ENCODE measurements at regions not wholly inside any gene's neighbourhood (a gene's known extent, or its start where the extent isn't known, plus 50 kb on each side); places are given as distances from the start of the nearest gene placed in this dataset.

DNA sequence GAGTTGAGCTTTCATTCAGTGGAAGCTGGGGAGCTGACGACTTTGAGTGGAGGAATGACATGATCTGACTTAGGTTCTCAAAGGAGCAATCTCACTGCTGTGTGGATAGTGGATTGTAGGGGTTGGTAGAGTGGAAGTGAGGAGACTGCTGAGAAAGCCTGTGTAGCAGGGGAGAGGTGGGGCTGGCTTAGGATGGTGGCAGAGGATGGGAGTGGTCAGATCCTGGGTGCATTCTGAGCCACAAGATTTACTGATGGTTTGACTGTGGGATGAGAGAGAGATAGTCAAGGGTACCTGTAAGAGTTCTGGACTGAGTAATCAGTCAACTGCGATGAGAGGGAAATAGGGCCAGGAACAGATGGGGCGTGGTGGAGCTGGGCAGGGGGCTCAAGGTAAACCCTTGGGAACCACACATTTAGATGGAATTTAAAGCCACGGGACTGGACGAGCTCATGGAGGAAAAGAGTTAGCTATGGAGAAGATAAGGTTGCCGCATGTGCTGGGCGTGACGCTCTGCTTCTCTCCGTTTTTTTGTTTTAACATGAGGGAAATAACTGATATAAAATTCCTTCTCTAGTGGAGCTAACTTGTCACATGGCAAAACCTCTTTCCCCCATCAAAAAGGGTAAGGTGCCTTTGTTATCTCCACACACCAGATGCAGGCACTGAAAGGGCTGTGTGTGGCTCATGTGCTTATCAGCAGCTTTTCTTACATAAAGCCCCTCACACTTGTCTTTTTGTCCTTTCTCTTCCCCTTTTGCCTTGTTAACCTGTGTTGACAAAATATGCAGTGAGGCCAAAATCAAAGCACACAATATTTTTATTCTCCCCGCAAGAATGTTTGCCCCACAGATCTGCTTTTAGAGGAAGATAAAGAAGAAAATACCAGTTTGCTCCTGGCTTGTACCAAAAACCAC, 379.8 kb downstream of the TSN start (continued):
- TF ChIP-seq, protein P1, sequence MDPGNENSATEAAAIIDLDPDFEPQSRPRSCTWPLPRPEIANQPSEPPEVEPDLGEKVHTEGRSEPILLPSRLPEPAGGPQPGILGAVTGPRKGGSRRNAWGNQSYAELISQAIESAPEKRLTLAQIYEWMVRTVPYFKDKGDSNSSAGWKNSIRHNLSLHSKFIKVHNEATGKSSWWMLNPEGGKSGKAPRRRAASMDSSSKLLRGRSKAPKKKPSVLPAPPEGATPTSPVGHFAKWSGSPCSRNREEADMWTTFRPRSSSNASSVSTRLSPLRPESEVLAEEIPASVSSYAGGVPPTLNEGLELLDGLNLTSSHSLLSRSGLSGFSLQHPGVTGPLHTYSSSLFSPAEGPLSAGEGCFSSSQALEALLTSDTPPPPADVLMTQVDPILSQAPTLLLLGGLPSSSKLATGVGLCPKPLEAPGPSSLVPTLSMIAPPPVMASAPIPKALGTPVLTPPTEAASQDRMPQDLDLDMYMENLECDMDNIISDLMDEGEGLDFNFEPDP (CRISPR knock-in tag; IDR thresholded peaks at IDR 0.05), result no peak
- TF ChIP-seq NCOA4 (IDR thresholded peaks at IDR 0.05; ENCODE audit: partially characterized antibody) (no peak), JUN (IDR thresholded peaks at IDR 0.05; ENCODE audit: borderline replicate concordance, low read depth, low read length) (no peak), JUN (CRISPR knock-in tag; IDR thresholded peaks at IDR 0.05; ENCODE audit: borderline replicate concordance) (no peak), POLR2H (tag; IDR thresholded peaks at IDR 0.05; ENCODE audit: low read depth) (no peak), U2AF1 (optimal IDR thresholded peaks at IDR 0.05; ENCODE audit: low read depth, low read length) (no peak), TSC22D4 (tag; IDR thresholded peaks at IDR 0.05) (no peak)
- TF ChIP-seq, protein P2, sequence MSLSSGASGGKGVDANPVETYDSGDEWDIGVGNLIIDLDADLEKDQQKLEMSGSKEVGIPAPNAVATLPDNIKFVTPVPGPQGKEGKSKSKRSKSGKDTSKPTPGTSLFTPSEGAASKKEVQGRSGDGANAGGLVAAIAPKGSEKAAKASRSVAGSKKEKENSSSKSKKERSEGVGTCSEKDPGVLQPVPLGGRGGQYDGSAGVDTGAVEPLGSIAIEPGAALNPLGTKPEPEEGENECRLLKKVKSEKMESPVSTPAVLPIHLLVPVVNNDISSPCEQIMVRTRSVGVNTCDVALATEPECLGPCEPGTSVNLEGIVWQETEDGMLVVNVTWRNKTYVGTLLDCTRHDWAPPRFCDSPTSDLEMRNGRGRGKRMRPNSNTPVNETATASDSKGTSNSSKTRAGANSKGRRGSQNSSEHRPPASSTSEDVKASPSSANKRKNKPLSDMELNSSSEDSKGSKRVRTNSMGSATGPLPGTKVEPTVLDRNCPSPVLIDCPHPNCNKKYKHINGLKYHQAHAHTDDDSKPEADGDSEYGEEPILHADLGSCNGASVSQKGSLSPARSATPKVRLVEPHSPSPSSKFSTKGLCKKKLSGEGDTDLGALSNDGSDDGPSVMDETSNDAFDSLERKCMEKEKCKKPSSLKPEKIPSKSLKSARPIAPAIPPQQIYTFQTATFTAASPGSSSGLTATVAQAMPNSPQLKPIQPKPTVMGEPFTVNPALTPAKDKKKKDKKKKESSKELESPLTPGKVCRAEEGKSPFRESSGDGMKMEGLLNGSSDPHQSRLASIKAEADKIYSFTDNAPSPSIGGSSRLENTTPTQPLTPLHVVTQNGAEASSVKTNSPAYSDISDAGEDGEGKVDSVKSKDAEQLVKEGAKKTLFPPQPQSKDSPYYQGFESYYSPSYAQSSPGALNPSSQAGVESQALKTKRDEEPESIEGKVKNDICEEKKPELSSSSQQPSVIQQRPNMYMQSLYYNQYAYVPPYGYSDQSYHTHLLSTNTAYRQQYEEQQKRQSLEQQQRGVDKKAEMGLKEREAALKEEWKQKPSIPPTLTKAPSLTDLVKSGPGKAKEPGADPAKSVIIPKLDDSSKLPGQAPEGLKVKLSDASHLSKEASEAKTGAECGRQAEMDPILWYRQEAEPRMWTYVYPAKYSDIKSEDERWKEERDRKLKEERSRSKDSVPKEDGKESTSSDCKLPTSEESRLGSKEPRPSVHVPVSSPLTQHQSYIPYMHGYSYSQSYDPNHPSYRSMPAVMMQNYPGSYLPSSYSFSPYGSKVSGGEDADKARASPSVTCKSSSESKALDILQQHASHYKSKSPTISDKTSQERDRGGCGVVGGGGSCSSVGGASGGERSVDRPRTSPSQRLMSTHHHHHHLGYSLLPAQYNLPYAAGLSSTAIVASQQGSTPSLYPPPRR (CRISPR knock-in tag; IDR thresholded peaks at IDR 0.05; ENCODE audit: borderline replicate concordance), result no peak
- TF ChIP-seq, protein P3, sequence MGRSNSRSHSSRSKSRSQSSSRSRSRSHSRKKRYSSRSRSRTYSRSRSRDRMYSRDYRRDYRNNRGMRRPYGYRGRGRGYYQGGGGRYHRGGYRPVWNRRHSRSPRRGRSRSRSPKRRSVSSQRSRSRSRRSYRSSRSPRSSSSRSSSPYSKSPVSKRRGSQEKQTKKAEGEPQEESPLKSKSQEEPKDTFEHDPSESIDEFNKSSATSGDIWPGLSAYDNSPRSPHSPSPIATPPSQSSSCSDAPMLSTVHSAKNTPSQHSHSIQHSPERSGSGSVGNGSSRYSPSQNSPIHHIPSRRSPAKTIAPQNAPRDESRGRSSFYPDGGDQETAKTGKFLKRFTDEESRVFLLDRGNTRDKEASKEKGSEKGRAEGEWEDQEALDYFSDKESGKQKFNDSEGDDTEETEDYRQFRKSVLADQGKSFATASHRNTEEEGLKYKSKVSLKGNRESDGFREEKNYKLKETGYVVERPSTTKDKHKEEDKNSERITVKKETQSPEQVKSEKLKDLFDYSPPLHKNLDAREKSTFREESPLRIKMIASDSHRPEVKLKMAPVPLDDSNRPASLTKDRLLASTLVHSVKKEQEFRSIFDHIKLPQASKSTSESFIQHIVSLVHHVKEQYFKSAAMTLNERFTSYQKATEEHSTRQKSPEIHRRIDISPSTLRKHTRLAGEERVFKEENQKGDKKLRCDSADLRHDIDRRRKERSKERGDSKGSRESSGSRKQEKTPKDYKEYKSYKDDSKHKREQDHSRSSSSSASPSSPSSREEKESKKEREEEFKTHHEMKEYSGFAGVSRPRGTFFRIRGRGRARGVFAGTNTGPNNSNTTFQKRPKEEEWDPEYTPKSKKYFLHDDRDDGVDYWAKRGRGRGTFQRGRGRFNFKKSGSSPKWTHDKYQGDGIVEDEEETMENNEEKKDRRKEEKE (IDR thresholded peaks at IDR 0.05; ENCODE audit: borderline replicate concordance in 1 of 2, control insufficient read depth in 1 of 2, low read depth in 2 of 2, low read length in 1 of 2), result no peak
- TF ChIP-seq, protein P4, sequence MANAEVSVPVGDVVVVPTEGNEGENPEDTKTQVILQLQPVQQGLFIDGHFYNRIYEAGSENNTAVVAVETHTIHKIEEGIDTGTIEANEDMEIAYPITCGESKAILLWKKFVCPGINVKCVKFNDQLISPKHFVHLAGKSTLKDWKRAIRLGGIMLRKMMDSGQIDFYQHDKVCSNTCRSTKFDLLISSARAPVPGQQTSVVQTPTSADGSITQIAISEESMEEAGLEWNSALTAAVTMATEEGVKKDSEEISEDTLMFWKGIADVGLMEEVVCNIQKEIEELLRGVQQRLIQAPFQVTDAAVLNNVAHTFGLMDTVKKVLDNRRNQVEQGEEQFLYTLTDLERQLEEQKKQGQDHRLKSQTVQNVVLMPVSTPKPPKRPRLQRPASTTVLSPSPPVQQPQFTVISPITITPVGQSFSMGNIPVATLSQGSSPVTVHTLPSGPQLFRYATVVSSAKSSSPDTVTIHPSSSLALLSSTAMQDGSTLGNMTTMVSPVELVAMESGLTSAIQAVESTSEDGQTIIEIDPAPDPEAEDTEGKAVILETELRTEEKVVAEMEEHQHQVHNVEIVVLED (CRISPR knock-in tag; IDR thresholded peaks at IDR 0.05), result no peak
- TF ChIP-seq, protein P5, sequence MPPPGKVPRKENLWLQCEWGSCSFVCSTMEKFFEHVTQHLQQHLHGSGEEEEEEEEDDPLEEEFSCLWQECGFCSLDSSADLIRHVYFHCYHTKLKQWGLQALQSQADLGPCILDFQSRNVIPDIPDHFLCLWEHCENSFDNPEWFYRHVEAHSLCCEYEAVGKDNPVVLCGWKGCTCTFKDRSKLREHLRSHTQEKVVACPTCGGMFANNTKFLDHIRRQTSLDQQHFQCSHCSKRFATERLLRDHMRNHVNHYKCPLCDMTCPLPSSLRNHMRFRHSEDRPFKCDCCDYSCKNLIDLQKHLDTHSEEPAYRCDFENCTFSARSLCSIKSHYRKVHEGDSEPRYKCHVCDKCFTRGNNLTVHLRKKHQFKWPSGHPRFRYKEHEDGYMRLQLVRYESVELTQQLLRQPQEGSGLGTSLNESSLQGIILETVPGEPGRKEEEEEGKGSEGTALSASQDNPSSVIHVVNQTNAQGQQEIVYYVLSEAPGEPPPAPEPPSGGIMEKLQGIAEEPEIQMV (tag; conservative IDR thresholded peaks at IDR 0.05; ENCODE audit: low read depth), result no peak
